AG20443 (cell line): ENCODE measurements at regions not wholly inside any gene's neighbourhood (a gene's known extent, or its start where the extent isn't known, plus 50 kb on each side); places are given as distances from the start of the nearest gene placed in this dataset.
"Not testable (repeated sequence)": the region's sequence is repeated elsewhere in the genome, so short reads cannot be mapped to it uniquely, and the experiment has no call there.

ENCODE experiments used
- DNase-seq: peaks from one replicate; pipeline ENCODE4 v3.0.0; 2012; ENCODE audit warnings: low spot score, mixed read lengths

GRCh38 chr7:52584041-52584440 lies 451.4 kb upstream of the POM121L12 start:
- DNase-seq = no peak

DNA sequence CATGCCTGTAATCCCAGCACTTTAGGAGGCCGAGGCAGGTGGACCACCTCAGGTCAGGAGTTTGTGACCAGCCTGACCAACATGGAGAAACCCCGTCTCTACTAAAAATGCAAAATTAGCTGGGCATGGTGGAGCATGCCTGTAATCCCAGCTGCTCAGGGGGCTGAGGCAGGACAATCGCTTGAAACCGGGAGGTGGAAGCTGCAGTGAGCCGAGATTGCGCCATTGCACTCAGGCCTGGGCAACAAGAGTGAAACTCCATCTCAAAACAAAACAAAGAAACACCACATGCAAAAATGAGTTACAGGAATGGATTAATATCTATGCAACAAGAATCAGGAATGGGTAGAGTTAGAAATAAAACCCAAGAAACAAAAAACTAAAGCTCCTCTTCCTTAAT lies 462.3 kb upstream of the POM121L12 start:
- not testable (repeated sequence) for DNase-seq

DNA sequence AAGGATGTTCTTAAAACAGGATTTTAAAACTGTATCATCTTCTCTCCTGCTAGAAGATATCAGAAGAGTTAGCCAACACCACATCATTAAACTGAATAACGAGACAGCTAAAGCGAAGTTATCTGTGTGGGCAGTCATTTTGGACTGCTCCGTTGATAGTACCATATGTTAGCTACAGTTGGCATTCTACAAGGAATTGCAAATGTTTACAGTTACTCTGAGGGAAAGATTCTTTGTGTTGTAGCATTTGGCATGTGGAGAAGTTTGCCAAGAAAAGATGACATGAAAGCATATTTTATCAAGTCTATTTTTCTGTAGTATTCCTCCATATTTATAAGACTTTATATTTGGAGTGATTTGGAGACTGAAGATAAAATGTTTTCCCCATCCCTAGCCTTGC lies 464.4 kb upstream of the POM121L12 start:
- no peak for DNase-seq

- DNase-seq = no peak
These were observed 466.3 kb upstream of the POM121L12 start for GRCh38 chr7:52569151-52569550.

GRCh38 chr7:52565974-52566373 lies 469.5 kb upstream of the POM121L12 start:
- no peak for DNase-seq

DNA sequence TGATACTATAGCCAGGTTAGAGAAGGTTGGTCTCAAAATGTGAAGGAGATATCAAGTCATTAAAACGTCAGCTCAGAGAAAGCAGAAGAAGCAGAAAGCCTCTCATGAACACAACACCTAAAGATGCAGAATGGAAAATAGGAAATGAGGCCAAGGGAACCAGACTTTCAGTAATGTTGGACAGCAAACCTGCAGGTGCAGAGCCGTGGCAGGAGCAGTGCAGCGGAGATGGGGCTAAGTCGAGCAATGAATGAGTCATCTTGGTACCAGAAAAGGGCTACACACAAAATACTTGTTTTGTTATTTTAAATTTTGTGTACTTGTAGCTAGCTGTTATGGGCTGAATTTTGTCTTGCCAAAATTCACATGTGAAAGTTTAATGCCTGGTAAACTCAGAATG lies 479.6 kb upstream of the POM121L12 start:
- DNase-seq = no peak

GRCh38 chr7:52547308-52547910 lies 488.0 kb upstream of the POM121L12 start:
- DNase-seq = no peak

DNA sequence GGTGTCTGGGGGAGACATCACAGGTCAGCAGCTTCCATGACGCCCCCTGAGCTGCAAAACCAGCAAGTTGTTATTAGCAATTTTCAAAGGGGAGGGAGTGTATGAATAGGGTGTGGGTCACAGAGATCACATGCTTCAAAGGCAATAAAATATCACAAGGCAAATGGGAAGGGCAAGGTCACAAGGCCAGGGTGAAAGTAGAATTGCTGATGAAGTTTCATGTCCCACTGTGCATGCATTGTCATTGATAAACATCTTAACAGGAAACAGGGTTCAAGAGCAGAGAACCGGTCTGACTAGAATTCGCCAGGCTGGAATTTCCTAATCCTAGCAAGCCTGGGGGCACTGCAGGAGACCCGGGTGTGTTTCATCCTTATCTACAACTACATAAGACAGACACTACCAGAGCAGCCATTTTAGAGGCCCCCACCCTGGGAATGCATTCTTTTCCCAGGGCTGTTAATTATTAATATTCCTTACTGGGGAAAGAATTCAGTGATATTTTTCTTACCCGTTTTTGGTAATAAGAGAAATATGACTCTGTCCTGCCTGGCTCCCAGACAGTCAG lies 494.2 kb upstream of the POM121L12 start:
- DNase-seq = not testable (repeated sequence)

GRCh38 chr7:52540041-52540440 lies 495.4 kb upstream of the POM121L12 start:
- no peak for DNase-seq

DNA sequence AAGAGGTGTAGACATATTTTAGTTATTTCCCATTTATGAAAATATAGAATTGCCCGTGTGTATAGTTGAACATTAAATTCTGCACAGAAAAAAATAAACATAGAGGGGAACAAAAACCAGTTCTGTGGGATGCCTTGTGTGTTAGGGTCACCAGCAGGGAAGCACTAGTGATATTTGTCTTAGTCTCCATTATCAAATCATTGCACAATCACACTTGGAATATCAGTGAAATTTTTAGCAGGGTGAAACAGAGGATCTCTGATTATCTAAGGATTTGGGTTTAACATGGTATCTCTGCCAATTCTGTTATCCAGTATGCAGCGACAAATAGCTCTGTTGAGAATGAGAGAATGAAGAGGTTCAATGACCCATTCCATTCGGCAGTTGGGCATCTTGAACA lies 496.0 kb upstream of the POM121L12 start:
- no peak for DNase-seq

DNA sequence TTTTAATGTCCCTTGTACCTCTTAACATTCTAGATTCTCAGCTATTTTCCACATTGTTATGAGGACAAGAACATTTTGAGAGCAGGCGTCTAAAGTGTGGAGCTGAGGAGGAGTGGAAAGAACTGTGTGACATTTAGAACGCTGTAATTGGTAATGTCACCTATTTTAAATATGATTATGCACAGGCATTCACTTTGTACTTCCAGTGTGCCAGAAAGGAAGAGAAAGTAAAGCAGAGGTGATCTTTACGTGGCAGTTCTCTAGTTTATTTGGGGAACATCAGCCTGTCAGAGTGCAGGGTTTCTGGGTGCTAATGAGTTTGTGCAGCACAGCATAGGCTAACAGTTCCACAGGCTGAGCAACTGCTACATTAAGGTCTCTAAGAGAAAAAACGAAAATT lies 498.4 kb upstream of the POM121L12 start:
- DNase-seq = no peak

DNA sequence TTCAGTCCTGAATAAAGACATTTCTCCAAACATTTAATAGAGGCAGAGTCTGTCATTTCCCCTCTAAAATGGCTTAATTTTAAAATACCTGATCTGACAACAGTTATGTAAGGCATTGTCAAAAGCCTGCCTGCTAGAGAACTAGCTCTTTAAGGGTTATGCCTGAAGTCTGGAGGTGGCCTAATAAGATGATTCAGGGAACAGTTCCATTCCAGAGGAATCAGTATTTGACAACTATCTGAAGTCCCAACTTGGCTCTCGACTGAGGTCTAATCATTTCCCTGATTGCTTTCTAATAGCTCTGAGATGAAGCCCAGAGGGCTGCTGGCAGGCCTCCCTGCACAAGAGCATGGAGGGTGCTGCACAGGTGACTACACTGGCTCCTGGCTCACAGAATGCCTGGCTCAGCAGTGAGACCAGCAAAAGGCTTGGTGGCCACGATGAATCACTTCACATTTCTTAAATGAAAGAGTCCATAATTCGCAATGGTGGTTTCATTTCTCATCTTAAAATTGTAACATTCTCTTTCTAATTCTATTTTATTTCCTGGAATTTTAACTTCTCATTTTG lies 509.6 kb upstream of the POM121L12 start:
- DNase-seq = no peak

- no peak for DNase-seq
These were observed 516.6 kb upstream of the POM121L12 start for GRCh38 chr7:52518869-52519268.

DNA sequence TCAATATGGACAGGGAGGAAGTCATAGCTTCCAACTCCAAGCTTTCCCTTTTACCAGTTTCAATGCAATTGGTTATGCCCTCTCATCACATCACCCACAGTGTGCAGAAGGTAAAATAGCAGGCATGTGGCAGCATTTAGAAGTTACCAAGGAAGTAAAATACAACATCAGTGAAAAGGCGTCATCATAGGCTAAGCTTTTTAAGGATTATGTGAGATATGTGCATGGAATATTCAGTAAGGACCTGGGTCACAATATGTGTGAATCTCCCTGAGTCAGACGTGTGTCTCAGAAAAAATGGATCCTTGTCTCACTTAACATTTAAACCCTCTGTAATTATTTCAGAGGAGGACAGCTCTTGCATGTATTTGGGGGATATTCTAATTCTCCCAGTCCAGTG lies 522.8 kb upstream of the POM121L12 start:
- DNase-seq = no peak

- DNase-seq = no peak
These were observed 527.7 kb upstream of the POM121L12 start for GRCh38 chr7:52507546-52508255.

DNA sequence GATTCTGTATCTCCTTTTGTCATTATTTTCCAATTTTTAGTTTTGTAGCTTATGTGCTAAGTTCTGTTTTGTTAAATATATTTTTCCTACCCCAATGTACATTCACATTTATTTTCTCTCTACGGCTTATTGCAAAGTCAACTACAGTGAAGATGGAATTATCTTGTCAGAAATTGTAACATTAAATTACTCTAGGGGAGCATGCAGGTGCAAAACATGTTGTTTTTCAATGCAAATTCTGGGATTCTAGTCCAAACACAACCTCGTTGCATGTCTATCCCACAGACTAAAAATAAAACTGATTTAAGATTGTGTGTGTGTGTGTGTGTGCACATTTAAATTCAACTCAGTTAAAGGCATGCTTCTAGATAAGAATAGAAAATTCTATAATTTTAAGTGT lies 529.1 kb upstream of the POM121L12 start:
- DNase-seq = no peak

DNA sequence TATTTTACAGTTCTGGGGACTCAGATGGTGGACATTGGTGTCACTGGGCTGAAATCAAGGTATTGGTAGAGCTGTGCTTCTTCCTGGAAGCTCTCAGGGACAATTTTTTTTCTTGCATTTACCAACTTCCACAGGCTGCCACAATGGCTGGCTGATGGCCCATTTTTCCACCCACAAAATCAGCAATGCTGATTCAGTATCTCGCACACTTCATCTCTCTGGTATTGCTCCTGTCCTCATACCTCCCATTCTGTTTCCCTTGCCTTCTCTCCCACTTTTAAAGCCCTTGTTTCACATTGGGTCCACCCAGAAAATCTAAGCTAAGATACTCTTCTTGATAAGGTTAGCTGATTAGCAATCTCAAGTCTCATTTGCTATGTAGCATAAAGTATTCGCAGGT lies 530.9 kb upstream of the POM121L12 start:
- no peak for DNase-seq

- no peak for DNase-seq
These were observed 533.2 kb upstream of the POM121L12 start for GRCh38 chr7:52502281-52502680.

DNA sequence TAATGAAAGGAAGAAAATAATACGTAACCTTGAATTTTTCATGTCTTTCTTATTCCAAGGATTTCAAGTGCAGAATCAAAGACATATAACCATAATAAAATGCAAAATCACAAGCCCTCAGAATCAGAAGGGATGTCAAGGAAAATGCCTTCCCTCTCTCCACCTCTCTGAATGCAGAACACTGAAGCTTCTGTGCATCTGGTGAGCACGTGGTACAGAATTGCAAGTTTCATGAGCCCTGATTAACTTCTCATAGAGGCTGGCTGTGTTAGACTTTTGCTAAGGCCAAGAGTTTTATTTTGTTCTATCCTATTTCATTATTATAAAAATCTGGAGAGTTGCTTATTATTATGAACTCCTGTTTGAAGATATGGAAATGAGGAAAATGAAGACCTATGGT lies 533.7 kb upstream of the POM121L12 start:
- no peak for DNase-seq

DNA sequence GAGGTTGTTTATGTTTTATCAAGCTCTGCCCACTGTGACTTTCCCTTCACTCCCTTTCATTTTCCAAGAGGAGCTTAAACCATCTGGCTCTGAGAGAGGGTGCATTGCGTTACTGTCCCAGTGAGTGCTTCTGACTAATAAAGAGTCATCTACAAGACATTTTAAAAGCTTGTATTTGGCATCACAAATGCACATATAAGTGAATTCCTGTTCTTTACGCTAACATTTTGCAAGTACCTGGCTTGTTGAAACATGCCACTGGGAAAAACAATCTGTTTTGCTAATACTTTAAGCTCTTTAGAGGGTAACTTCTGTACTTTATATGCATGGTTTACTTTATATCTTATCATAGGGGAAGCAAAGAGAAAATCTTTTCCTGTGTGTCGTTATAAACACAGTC lies 534.6 kb upstream of the POM121L12 start:
- no peak for DNase-seq

DNA sequence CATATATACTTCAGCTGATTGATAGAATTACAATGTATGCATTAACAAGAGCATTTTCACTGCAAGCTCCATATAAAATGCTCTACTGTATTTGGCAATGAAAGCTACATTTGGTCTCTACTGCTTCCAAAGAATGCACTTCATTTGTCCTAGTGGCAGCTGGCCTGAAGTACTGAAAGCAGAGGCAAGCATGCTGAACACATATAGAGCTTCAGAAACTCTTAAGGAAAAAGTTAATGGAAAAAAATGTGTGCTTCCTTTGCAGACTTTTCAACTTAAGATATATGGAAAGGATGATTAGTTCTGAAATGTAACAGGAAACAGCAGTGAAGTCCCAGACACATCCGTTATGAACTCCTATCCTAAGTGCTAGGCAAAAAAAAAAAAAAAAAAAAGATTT lies 537.1 kb upstream of the POM121L12 start:
- DNase-seq = no peak

- no peak for DNase-seq
These were observed 549.2 kb upstream of the POM121L12 start for GRCh38 chr7:52486267-52486666.

DNA sequence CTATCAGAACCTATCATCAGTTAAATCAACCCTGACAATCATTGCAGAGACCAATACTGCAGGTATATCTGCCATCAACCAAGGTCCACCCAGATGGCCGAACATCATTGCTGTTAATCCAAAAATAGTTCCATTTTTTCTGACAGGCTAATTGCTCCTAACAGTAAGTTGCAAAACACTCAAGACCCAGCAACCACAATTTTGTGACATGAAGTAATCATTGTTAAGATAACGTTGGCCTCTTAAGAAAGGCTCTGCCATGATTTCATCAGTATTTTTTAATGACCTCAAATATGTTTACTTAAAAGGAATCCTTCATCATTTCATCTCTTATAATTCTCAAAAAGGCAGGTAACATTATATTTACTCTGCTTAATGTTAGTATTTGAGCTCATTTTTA lies 553.4 kb upstream of the POM121L12 start:
- DNase-seq = no peak
